T-cell (primary cell): ENCODE measurements at regions not wholly inside any gene's neighbourhood (a gene's known extent, or its start where the extent isn't known, plus 50 kb on each side); places are given as distances from the start of the nearest gene placed in this dataset.

Source experiments
- ATAC-seq, 4 experiments: fragments of 200-7000 bp in 3 of 4; fragments of 150-1000 bp in 1 of 4; cut with Tn5 transposase; replicated peaks in 1 of 4; 1 replicate in 3 of 4; 2 replicates in 1 of 4; pipeline ENCODE4 v1.10.0; 2021; ENCODE audit warnings: moderate library complexity in 3 of 4, mild to moderate bottlenecking in 2 of 4, moderate number of reproducible peaks in 1 of 4
- CTCF ChIA-PET, 2 donors: fragments of 300-600 bp; sonication (Branson Sonifier 250); formaldehyde crosslinking; loops; one replicate each; lab custom pipeline; 2022; ENCODE audit warnings: antibody characterized with exemption in 2 of 2; lab: Charles Lee
- POLR2A ChIA-PET, 2 donors: fragments of 300-600 bp; sonication (Branson Sonifier 250); formaldehyde crosslinking; loops; one replicate each; lab custom pipeline; 2022; ENCODE audit warnings: antibody characterized with exemption in 2 of 2; lab: Charles Lee
- DNase-seq, 35 experiments: peaks; one replicate each; pipeline versions ENCODE4 v3.0.0 to v3.0.0-alpha.2; 2013 to 2023
- H3K27ac ChIP-seq: one replicate; pipeline ENCODE4 v1.5.1; 2013; ENCODE audit warnings: low read length
- H3K27me3 ChIP-seq, 2 experiments: replicated peaks in 1 of 2; 1 replicate in 1 of 2; 2 replicates in 1 of 2; pipeline versions ENCODE4 v1.6.1 to v1.7.0; 2013; ENCODE audit warnings: low read length in 1 of 2, mixed read lengths in 1 of 2; ENCODE audit not compliant: control insufficient read depth in 2 of 2, insufficient read depth in 2 of 2; ENCODE audit errors: extremely low read depth in 1 of 2
- H3K36me3 ChIP-seq, 2 donors: 1 replicate in 1 of 2; 2 replicates in 1 of 2; pipeline versions ENCODE4 v1.6.1 to v1.7.0; 2013; ENCODE audit warnings: low read length in 1 of 2; ENCODE audit not compliant: control insufficient read depth in 2 of 2, insufficient read depth in 1 of 2; ENCODE audit errors: extremely low read depth in 1 of 2
- H3K4me1 ChIP-seq, 2 experiments: 1 replicate in 1 of 2; 2 replicates in 1 of 2; pipeline versions ENCODE4 v1.6.1 to v1.7.0; 2013; ENCODE audit warnings: low read length in 2 of 2, mixed read lengths in 1 of 2; ENCODE audit not compliant: insufficient read depth in 2 of 2, control insufficient read depth in 1 of 2; ENCODE audit errors: extremely low read depth in 1 of 2
- H3K4me3 ChIP-seq, 2 donors: 1 replicate in 1 of 2; 2 replicates in 1 of 2; pipeline versions ENCODE4 v1.5.1 to v1.7.0; 2013; ENCODE audit warnings: mild to moderate bottlenecking in 2 of 2, low read length in 1 of 2, moderate library complexity in 1 of 2; ENCODE audit not compliant: control insufficient read depth in 1 of 2; ENCODE audit errors: extremely low read depth in 1 of 2
- H3K9me3 ChIP-seq: 2 replicates; pipeline ENCODE4 v1.7.0; 2013
- H3K27ac Mint-ChIP-seq, 2 donors: one replicate each; pipeline ENCODE4 v1.8.0; 2020 to 2021; ENCODE audit warnings: mild to moderate bottlenecking in 2 of 2, mixed read lengths in 2 of 2
- H3K27me3 Mint-ChIP-seq, 2 donors: one replicate each; pipeline ENCODE4 v1.8.0; 2021 to 2022; ENCODE audit warnings: mixed read lengths in 2 of 2
- H3K36me3 Mint-ChIP-seq: one replicate; pipeline ENCODE4 v1.8.0; 2021; ENCODE audit warnings: mixed read lengths
- H3K4me1 Mint-ChIP-seq, 3 donors: one replicate each; pipeline ENCODE4 v1.8.0; 2020 to 2022; ENCODE audit warnings: mixed read lengths in 3 of 3, mild to moderate bottlenecking in 1 of 3
- H3K4me3 Mint-ChIP-seq, 3 donors: one replicate each; pipeline ENCODE4 v1.8.0; 2020 to 2022; ENCODE audit warnings: mild to moderate bottlenecking in 3 of 3, mixed read lengths in 3 of 3, moderate library complexity in 3 of 3
- H3K9me3 Mint-ChIP-seq, 3 donors: one replicate each; pipeline ENCODE4 v1.8.0; 2020 to 2022; ENCODE audit warnings: mixed read lengths in 3 of 3
- WGBS: methylation state at CpG from one replicate; pipeline ENCODE4 v1.1.5; 2013; ENCODE audit warnings: missing lambda C conversion rate; ENCODE audit not compliant: insufficient coverage; 5-methylcytosine and 5-hydroxymethylcytosine counted together

GRCh38 chr14:76926521-76927251 is 100.5 kb downstream of the LRRC74A start:
- H3K27ac ChIP-seq: peak overlapping the region; percentile 85
- H3K4me1 Mint-ChIP-seq: peaks cover 84 to 90% (median 89%) of the 10 kb centered on the region in 3 donors
- peak overlapping the region; percentile 53 to 68 (median 63) for H3K4me3 Mint-ChIP-seq
- no peaks in the 10 kb centered on the region for H3K9me3 ChIP-seq
- ATAC-seq: peak; percentile 53 to 68 (median 58)
- H3K36me3 ChIP-seq: no peaks in the 10 kb centered on the region
- H3K36me3 Mint-ChIP-seq: no peaks in the 10 kb centered on the region
- H3K27me3 ChIP-seq: no peaks in the 10 kb centered on the region
- WGBS: 0% methylated on average over 1 of the region's 7 CpGs
- ChIA-PET CTCF (interaction anchor here (0.6 to 1.4 kb wide), 2 partner anchors 9 to 35 kb away, joined by 3 to 4 read pairs; no protein-coding TSS in a partner anchor), POLR2A (interaction anchor here (0.6 kb wide), 3 partner anchors 13 to 48 kb away, joined by 4 to 8 read pairs (median 4); no protein-coding TSS in a partner anchor)
- no peaks in the 10 kb centered on the region for H3K27me3 Mint-ChIP-seq
- DNase-seq: peak in 33 of 35 experiments; percentile 42 to 87 (median 66)
- H3K4me1 ChIP-seq: peaks cover 44 to 94% of the 10 kb centered on the region in 2 experiments
- H3K9me3 Mint-ChIP-seq: no peaks in the 10 kb centered on the region
- H3K4me3 ChIP-seq: peak overlapping the region; percentile 13 to 19
- H3K27ac Mint-ChIP-seq: peak overlapping the region; percentile 88 to 95

GRCh38 chr14:76925097-76925441 is 98.9 kb downstream of the LRRC74A start:
- Mint-ChIP-seq H3K36me3 (no peaks in the 10 kb centered on the region), H3K9me3 (no peaks in the 10 kb centered on the region), H3K4me3 (peak overlapping the region in 1 of 3 donors; percentile 13), H3K27me3 (no peaks in the 10 kb centered on the region), H3K4me1 (peaks cover 79 to 89% (median 83%) of the 10 kb centered on the region in 3 donors), H3K27ac (peak overlapping the region; percentile 69 to 80)
- no peaks in the 10 kb centered on the region for H3K36me3 ChIP-seq
- H3K27me3 ChIP-seq: no peaks in the 10 kb centered on the region
- H3K27ac ChIP-seq: peak overlapping the region; percentile 22
- no peaks in the 10 kb centered on the region for H3K9me3 ChIP-seq
- ATAC-seq (no peak), DNase-seq (no peak)
- POLR2A ChIA-PET: interaction anchor here in 1 of 2 donors (0.6 kb wide), 1 partner anchor 8 kb away, joined by 4 read pairs; no protein-coding TSS in a partner anchor
- H3K4me3 ChIP-seq: no peak overlapping the region
- peaks cover 43 to 90% of the 10 kb centered on the region in 2 experiments for H3K4me1 ChIP-seq
- CTCF ChIA-PET: interaction anchor here (1.2 to 1.4 kb wide), 3 partner anchors 12 to 37 kb away, joined by 3 to 6 read pairs (median 3); no protein-coding TSS in a partner anchor
- 92% methylated on average over 6 of the region's 9 CpGs for WGBS

GRCh38 chr14:76924371-76925096 is 98.3 kb downstream of the LRRC74A start:
- Mint-ChIP-seq H3K27ac (peak overlapping the region; percentile 80 to 83), H3K4me3 (peak overlapping the region in 1 of 3 donors; percentile 13), H3K36me3 (no peaks in the 10 kb centered on the region), H3K9me3 (no peaks in the 10 kb centered on the region), H3K27me3 (no peaks in the 10 kb centered on the region), H3K4me1 (peaks cover 79 to 89% (median 83%) of the 10 kb centered on the region in 3 donors)
- Histone ChIP-seq H3K36me3 (no peaks in the 10 kb centered on the region), H3K4me1 (peaks cover 42 to 90% of the 10 kb centered on the region in 2 experiments), H3K27ac (peak overlapping the region; percentile 47), H3K4me3 (no peak overlapping the region), H3K9me3 (no peaks in the 10 kb centered on the region), H3K27me3 (no peaks in the 10 kb centered on the region)
- CTCF ChIA-PET: interaction anchor here (1.0 to 1.4 kb wide), 5 partner anchors 11 to 146 kb away, joined by 3 to 6 read pairs (median 3); no protein-coding TSS in a partner anchor
- WGBS: 65% methylated on average over 7 of the region's 15 CpGs
- POLR2A ChIA-PET: interaction anchor here in 1 of 2 donors (0.6 kb wide), 1 partner anchor 35 kb away, joined by 3 read pairs; no protein-coding TSS in a partner anchor
- ATAC-seq (peak in 1 of 4 experiments; percentile 27), DNase-seq (peak in 29 of 35 experiments; percentile 13 to 72 (median 45))

GRCh38 chr14:76923431-76924370 is 97.5 kb downstream of the LRRC74A start:
- ATAC-seq: no peak
- Mint-ChIP-seq H3K4me3 (no peak overlapping the region), H3K4me1 (peaks cover 77 to 85% (median 78%) of the 10 kb centered on the region in 3 donors), H3K27ac (peak overlapping the region; percentile 61 to 83), H3K27me3 (no peaks in the 10 kb centered on the region), H3K9me3 (no peaks in the 10 kb centered on the region), H3K36me3 (no peaks in the 10 kb centered on the region)
- Histone ChIP-seq H3K36me3 (no peaks in the 10 kb centered on the region), H3K4me1 (peaks cover 39 to 89% of the 10 kb centered on the region in 2 experiments), H3K9me3 (no peaks in the 10 kb centered on the region), H3K27ac (peak overlapping the region; percentile 47), H3K4me3 (no peak overlapping the region), H3K27me3 (no peaks in the 10 kb centered on the region)
- CTCF ChIA-PET: interaction anchor here (1.0 to 1.4 kb wide), 3 partner anchors 16 to 147 kb away, joined by 3 read pairs; no protein-coding TSS in a partner anchor
- POLR2A ChIA-PET: interaction anchor here in 1 of 2 donors (0.6 kb wide), 1 partner anchor 36 kb away, joined by 3 read pairs; no protein-coding TSS in a partner anchor
- no peak for DNase-seq
- WGBS: 77% methylated on average over 7 of the region's 22 CpGs

DNA sequence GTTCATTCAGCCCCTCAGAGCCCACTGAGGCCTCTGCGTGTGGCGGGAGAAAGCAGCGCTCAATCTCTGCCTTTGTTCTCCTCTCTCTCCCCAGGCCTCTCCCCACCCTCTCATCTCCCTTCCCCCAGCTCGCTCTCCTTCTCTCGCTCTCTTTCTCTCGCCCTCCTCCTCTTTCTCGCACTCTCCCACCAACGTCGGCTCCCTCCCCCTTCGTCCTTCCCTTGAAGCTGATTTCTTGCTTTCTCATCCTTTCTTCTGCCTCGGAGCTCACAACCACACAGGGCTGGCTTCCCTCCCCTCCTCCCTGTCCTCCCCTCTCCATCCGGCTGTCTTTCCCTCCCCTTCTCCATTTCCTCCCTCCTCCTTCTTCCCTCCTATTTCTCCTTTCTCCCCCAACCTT is 96.4 kb downstream of the LRRC74A start:
- H3K4me1 ChIP-seq: peaks cover 29 to 86% of the 10 kb centered on the region in 2 experiments
- peaks cover 71 to 83% (median 77%) of the 10 kb centered on the region in 3 donors for H3K4me1 Mint-ChIP-seq
- 56% methylated on average over 11 of the region's 12 CpGs for WGBS
- H3K4me3 ChIP-seq: no peak overlapping the region
- no peaks in the 10 kb centered on the region for H3K36me3 ChIP-seq
- no peak for DNase-seq
- H3K27ac Mint-ChIP-seq: peak overlapping the region in 1 of 2 donors; percentile 5
- peak overlapping the region in 1 of 3 donors; percentile 10 for H3K4me3 Mint-ChIP-seq
- no peaks in the 10 kb centered on the region for H3K27me3 ChIP-seq
- H3K9me3 Mint-ChIP-seq: no peaks in the 10 kb centered on the region
- ChIA-PET POLR2A (no interaction called here), CTCF (interaction anchor here (0.5 to 0.6 kb wide), 2 partner anchors 9 to 39 kb away, joined by 3 to 4 read pairs; no protein-coding TSS in a partner anchor)
- no peak for ATAC-seq
- H3K27ac ChIP-seq: no peak overlapping the region
- no peaks in the 10 kb centered on the region for H3K36me3 Mint-ChIP-seq
- no peaks in the 10 kb centered on the region for H3K9me3 ChIP-seq
- no peaks in the 10 kb centered on the region for H3K27me3 Mint-ChIP-seq
